BJ (cell line): ENCODE measurements at regions not wholly inside any gene's neighbourhood (a gene's known extent, or its start where the extent isn't known, plus 50 kb on each side); places are given as distances from the start of the nearest gene placed in this dataset.

Source experiments
- CTCF ChIA-PET: fragments of 350-600 bp; formaldehyde crosslinking; extraction: SDS; loops from one replicate; lab custom pipeline; 2021; ENCODE audit warnings: antibody characterized with exemption, inconsistent platforms; lab: Yijun Ruan, JAX
- POLR2A ChIA-PET: fragments of 300-600 bp; sonication (Branson Sonifier 250); formaldehyde crosslinking; extraction: SDS; loops from one replicate; lab custom pipeline; 2021; ENCODE audit warnings: antibody characterized with exemption; lab: Charles Lee
- DNase-seq: peaks from one replicate; pipeline ENCODE4 v3.0.0-alpha.2; 2011; ENCODE audit warnings: low read depth
- H3K27me3 ChIP-seq: 2 replicates; pipeline ENCODE4 v1.6.0; 2011; ENCODE audit warnings: low read length; ENCODE audit not compliant: control insufficient read depth, insufficient read depth
- H3K36me3 ChIP-seq: 2 replicates; pipeline ENCODE4 v1.5.1; 2011; ENCODE audit warnings: low read length; ENCODE audit not compliant: control insufficient read depth, insufficient read depth
- H3K4me3 ChIP-seq: 2 replicates; pipeline ENCODE4 v1.5.1; 2011; ENCODE audit warnings: low read depth, mild to moderate bottlenecking, control low read depth, low read length
- TF ChIP-seq, protein P1 (sequence below): IDR thresholded peaks from 2 replicates; pipeline ENCODE4 v1.5.1; 2011; ENCODE audit warnings: low read depth, mild to moderate bottlenecking, control low read depth, inconsistent platforms, low read length, moderate library complexity; ENCODE audit not compliant: insufficient read depth

- no peak for DNase-seq
- H3K4me3 ChIP-seq: no peak overlapping the region
- POLR2A ChIA-PET: no interaction called here
- no peaks in the 10 kb centered on the region for H3K36me3 ChIP-seq
- H3K27me3 ChIP-seq: no peaks in the 10 kb centered on the region
- TF ChIP-seq, protein P1, sequence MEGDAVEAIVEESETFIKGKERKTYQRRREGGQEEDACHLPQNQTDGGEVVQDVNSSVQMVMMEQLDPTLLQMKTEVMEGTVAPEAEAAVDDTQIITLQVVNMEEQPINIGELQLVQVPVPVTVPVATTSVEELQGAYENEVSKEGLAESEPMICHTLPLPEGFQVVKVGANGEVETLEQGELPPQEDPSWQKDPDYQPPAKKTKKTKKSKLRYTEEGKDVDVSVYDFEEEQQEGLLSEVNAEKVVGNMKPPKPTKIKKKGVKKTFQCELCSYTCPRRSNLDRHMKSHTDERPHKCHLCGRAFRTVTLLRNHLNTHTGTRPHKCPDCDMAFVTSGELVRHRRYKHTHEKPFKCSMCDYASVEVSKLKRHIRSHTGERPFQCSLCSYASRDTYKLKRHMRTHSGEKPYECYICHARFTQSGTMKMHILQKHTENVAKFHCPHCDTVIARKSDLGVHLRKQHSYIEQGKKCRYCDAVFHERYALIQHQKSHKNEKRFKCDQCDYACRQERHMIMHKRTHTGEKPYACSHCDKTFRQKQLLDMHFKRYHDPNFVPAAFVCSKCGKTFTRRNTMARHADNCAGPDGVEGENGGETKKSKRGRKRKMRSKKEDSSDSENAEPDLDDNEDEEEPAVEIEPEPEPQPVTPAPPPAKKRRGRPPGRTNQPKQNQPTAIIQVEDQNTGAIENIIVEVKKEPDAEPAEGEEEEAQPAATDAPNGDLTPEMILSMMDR: no peak
- CTCF ChIA-PET: no interaction called here
Measured at GRCh38 chr18:38520786-38521185, 955.2 kb upstream of the CELF4 start.

DNA sequence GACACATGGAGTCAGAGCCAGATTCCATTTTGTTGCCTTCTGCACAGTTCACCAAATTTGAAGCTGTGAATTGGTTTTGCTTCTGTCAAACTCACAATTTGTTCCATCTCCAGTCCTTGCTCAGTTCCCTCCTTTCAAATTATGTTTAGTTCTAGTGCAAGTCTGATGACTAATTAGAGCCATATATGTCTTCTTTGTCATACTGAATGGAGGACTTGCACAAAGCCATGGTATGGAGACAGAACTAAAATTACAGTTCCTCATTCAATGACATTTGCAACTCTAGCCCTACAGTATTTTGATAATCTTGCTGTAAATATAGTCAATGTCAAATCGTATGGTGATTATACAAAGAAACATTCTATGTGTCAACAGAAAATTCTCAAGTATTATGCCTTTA lies 936.9 kb upstream of the CELF4 start:
- TF ChIP-seq, protein P1: no peak
- ChIA-PET CTCF (no interaction called here), POLR2A (no interaction called here)
- no peak for DNase-seq
- no peak overlapping the region for H3K4me3 ChIP-seq
- no peaks in the 10 kb centered on the region for H3K36me3 ChIP-seq
- H3K27me3 ChIP-seq: no peaks in the 10 kb centered on the region

GRCh38 chr18:38497266-38497665 lies 931.7 kb upstream of the CELF4 start:
- CTCF ChIA-PET: interaction anchor here (0.9 to 1.2 kb wide), 2 partner anchors 9 to 17 kb away, joined by 3 read pairs; no protein-coding TSS in a partner anchor
- TF ChIP-seq, protein P1: no peak
- no peaks in the 10 kb centered on the region for H3K36me3 ChIP-seq
- no peak for DNase-seq
- H3K27me3 ChIP-seq: no peaks in the 10 kb centered on the region
- POLR2A ChIA-PET: no interaction called here
- H3K4me3 ChIP-seq: no peak overlapping the region

GRCh38 chr18:38496222-38496793 lies 930.7 kb upstream of the CELF4 start:
- POLR2A ChIA-PET: no interaction called here

GRCh38 chr18:38494065-38494464 lies 928.5 kb upstream of the CELF4 start:
- Histone ChIP-seq H3K4me3 (no peak overlapping the region), H3K36me3 (no peaks in the 10 kb centered on the region), H3K27me3 (no peaks in the 10 kb centered on the region)
- DNase-seq: no peak
- TF ChIP-seq, protein P1: no peak
- CTCF ChIA-PET: no interaction called here
- POLR2A ChIA-PET: no interaction called here

More at GRCh38 chr18:38496222-38496793, 930.7 kb upstream of the CELF4 start:
- TF ChIP-seq, protein P1: no peak
- H3K36me3 ChIP-seq: no peaks in the 10 kb centered on the region
- H3K4me3 ChIP-seq: no peak overlapping the region
- H3K27me3 ChIP-seq: no peaks in the 10 kb centered on the region
- CTCF ChIA-PET: no interaction called here
- DNase-seq: no peak
